DND-41 (cell line): ENCODE measurements at regions not wholly inside any gene's neighbourhood (a gene's known extent, or its start where the extent isn't known, plus 50 kb on each side); places are given as distances from the start of the nearest gene placed in this dataset.

Experiments used
- ATAC-seq: fragments of 200-7000 bp; cut with Tn5 transposase; 3 replicates; pipeline ENCODE4 v1.9.1; 2021; ENCODE audit warnings: low read depth; ENCODE audit not compliant: insufficient read depth
- DNase-seq: peaks from one replicate; pipeline ENCODE4 v3.0.0-alpha.2; 2020
- H2AFZ ChIP-seq: 2 replicates; pipeline ENCODE4 v1.6.0; 2012; ENCODE audit warnings: low read depth, low read length
- H3K27ac ChIP-seq: 2 replicates; pipeline ENCODE4 v1.5.1; 2012; ENCODE audit warnings: low read length, inconsistent platforms
- H3K27me3 ChIP-seq: fragments of 200-600 bp; sonication (generic); 2 replicates; pipeline ENCODE4 v1.6.0; 2012; ENCODE audit warnings: low read length, mild to moderate bottlenecking, inconsistent platforms; ENCODE audit not compliant: insufficient read depth, poor library complexity
- H3K36me3 ChIP-seq: 2 replicates; pipeline ENCODE4 v1.5.1; 2012; ENCODE audit warnings: low read length, inconsistent platforms; ENCODE audit not compliant: insufficient read depth
- H3K4me1 ChIP-seq: 2 replicates; pipeline ENCODE4 v1.5.1; 2012; ENCODE audit warnings: mild to moderate bottlenecking, low read length; ENCODE audit not compliant: insufficient read depth
- H3K4me2 ChIP-seq: 2 replicates; pipeline ENCODE4 v1.6.0; 2012; ENCODE audit warnings: mild to moderate bottlenecking, moderate library complexity, low read length, inconsistent platforms; ENCODE audit not compliant: insufficient read depth
- H3K4me3 ChIP-seq, 2 experiments: fragments of 200-600 bp in 1 of 2; shearing (Covaris generic) in 1 of 2; 2 replicates each; pipeline ENCODE4 v1.5.1; 2012 to 2016; ENCODE audit warnings: inconsistent platforms in 2 of 2, low read length in 2 of 2, mild to moderate bottlenecking in 2 of 2, low read depth in 1 of 2, moderate library complexity in 1 of 2
- H3K79me2 ChIP-seq: 2 replicates; pipeline ENCODE4 v1.6.0; 2012; ENCODE audit warnings: low read length, inconsistent platforms; ENCODE audit not compliant: insufficient read depth
- H3K9ac ChIP-seq: 2 replicates; pipeline ENCODE4 v1.6.0; 2012; ENCODE audit warnings: low read depth, mild to moderate bottlenecking, inconsistent platforms, low read length, moderate library complexity
- H3K9me3 ChIP-seq: 2 replicates; pipeline ENCODE4 v1.5.1; 2012; ENCODE audit warnings: low read length, moderate library complexity, mild to moderate bottlenecking, inconsistent platforms; ENCODE audit not compliant: insufficient read depth, severe bottlenecking
- H4K20me1 ChIP-seq: 2 replicates; pipeline ENCODE4 v1.6.0; 2012; ENCODE audit warnings: low read length; ENCODE audit not compliant: insufficient read depth
- EZH2 ChIP-seq: IDR thresholded peaks from 3 replicates; pipeline ENCODE4 v1.6.1; 2012; ENCODE audit warnings: borderline replicate concordance, low read depth, mild to moderate bottlenecking, moderate library complexity, low read length, inconsistent platforms; ENCODE audit not compliant: severe bottlenecking
- TF ChIP-seq, protein P1 (sequence below): IDR thresholded peaks from 2 replicates; pipeline ENCODE4 v1.5.1; 2012; ENCODE audit warnings: borderline replicate concordance, low read length, moderate library complexity, mild to moderate bottlenecking; ENCODE audit not compliant: poor library complexity, severe bottlenecking; ENCODE audit errors: extremely low read depth

DNA sequence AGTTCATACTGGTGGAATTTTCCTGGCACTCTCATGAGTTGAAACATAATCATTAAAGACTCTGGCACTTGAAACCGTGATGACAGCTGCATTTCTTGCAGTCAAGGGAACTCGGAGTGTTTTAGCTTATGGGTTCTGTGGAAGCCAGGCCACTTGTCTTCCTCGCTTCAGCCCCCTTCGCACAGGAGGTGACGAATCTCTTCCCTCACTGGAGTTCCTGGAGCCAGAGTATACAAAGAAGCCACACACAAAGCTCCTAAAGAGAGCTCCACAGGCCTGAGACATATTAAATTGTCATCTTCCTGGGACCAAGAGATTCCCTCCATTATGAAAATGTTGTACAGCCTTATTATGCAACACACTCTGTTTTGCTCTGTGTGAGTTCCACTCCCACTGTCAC, 964.1 kb downstream of the TMEM121 start:
- H3K27ac ChIP-seq: no peak overlapping the region
- H3K4me3 ChIP-seq: no peak overlapping the region

DNA sequence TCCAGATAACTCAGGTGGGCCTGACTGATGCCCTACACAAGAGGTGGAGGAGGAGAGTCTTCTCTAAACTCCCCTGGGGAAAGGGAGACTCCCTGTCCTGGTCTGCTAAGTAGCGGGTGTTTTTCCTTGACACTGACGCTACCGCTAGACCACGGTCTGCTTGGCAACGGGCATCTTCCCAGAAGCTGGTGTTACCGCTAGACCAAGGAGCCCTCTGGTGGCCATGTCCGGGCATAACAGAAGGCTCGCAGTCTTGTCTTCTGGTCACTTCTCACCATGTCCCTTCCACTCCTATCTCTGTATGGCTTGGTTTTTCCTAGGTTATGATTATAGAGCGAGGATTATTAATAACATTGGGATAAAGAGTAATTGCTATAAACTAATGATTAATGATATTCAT, 965.5 kb downstream of the TMEM121 start:
- Histone ChIP-seq H2AFZ (no peak overlapping the region), H3K9ac (no peak overlapping the region), H3K27ac (no peak overlapping the region), H3K4me1 (0 out of 2 replicates have a peak, but pooled peaks cover 5% of the 10 kb centered on the region), H3K79me2 (no peaks in the 10 kb centered on the region), H3K4me2 (no peak overlapping the region), H3K4me3 (no peak overlapping the region), H3K27me3 (no peaks in the 10 kb centered on the region), H4K20me1 (no peaks in the 10 kb centered on the region), H3K36me3 (no peaks in the 10 kb centered on the region), H3K9me3 (no peaks in the 10 kb centered on the region)
- ATAC-seq (no peak), DNase-seq (peak; percentile 36)
- TF ChIP-seq, protein P1, sequence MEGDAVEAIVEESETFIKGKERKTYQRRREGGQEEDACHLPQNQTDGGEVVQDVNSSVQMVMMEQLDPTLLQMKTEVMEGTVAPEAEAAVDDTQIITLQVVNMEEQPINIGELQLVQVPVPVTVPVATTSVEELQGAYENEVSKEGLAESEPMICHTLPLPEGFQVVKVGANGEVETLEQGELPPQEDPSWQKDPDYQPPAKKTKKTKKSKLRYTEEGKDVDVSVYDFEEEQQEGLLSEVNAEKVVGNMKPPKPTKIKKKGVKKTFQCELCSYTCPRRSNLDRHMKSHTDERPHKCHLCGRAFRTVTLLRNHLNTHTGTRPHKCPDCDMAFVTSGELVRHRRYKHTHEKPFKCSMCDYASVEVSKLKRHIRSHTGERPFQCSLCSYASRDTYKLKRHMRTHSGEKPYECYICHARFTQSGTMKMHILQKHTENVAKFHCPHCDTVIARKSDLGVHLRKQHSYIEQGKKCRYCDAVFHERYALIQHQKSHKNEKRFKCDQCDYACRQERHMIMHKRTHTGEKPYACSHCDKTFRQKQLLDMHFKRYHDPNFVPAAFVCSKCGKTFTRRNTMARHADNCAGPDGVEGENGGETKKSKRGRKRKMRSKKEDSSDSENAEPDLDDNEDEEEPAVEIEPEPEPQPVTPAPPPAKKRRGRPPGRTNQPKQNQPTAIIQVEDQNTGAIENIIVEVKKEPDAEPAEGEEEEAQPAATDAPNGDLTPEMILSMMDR: peak; percentile 58
- no peak for TF ChIP-seq EZH2

More for the DNA sequence above, 964.1 kb downstream of the TMEM121 start:
- 0 out of 2 replicates have a peak, but pooled peaks cover 5% of the 10 kb centered on the region for H3K4me1 ChIP-seq
- no peak for DNase-seq
- no peaks in the 10 kb centered on the region for H3K9me3 ChIP-seq
- no peak overlapping the region for H3K9ac ChIP-seq
- H2AFZ ChIP-seq: no peak overlapping the region
- H3K27me3 ChIP-seq: no peaks in the 10 kb centered on the region
- no peaks in the 10 kb centered on the region for H3K79me2 ChIP-seq
- no peak overlapping the region for H3K4me2 ChIP-seq
- TF ChIP-seq, protein P1: no peak
- TF ChIP-seq EZH2: no peak
- no peak for ATAC-seq
- H3K36me3 ChIP-seq: no peaks in the 10 kb centered on the region
- no peaks in the 10 kb centered on the region for H4K20me1 ChIP-seq

DNA sequence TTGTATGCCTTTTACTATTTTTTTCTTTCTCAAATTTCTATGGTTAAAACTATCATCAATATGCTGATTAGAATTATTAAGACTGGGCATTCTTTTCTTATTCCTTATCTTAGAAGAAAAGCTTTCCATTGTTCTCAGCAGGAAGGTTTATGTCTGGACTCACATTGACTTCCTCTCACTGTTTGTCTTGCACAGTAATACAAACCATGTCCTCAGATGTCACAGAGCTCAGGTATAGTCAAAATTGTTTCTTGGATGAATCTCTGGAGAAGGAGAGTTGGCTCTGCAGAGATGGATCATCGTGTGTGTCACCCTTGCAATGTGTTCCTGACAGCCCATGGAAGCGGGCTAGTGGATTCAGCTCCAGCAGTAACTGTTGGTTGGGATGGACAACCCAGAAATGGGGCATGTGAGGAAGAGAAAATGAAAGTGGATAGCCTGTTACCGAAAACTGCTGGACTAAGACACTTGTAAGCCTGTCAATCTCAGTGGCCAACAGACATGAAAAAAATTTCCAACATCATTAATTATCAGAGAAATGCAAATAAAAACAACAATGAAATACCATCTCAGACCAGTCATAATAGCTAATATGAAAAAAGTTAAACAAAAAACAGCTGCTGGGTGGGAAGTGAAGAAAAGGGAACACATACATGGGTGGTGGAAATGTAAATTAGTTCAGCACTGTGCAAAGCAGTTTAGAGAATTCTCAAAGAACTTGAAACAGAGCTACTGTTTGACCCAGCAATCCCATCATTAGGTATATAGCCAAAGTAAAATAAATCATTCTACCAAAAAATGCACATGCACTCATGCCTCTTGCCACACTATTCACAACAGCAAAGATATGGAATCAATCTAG, 967.8 kb downstream of the TMEM121 start:
- Histone ChIP-seq H3K4me1 (0 out of 2 replicates have a peak, but pooled peaks cover 5% of the 10 kb centered on the region), H4K20me1 (no peaks in the 10 kb centered on the region), H3K36me3 (no peaks in the 10 kb centered on the region), H3K79me2 (no peaks in the 10 kb centered on the region), H3K9ac (no peak overlapping the region), H3K27me3 (no peaks in the 10 kb centered on the region), H3K4me2 (no peak overlapping the region), H2AFZ (no peak overlapping the region), H3K27ac (no peak overlapping the region; the same call in 1 of the 2 replicates), H3K4me3 (no peak overlapping the region), H3K9me3 (no peaks in the 10 kb centered on the region)
- no peak for ATAC-seq
- no peak for DNase-seq
- TF ChIP-seq EZH2: no peak
- TF ChIP-seq, protein P1: no peak
